ENCODE measurements at regions not wholly inside any gene's neighbourhood (a gene's known extent, or its start where the extent isn't known, plus 50 kb on each side); places are given as distances from the start of the nearest gene placed in this dataset.

DNA sequence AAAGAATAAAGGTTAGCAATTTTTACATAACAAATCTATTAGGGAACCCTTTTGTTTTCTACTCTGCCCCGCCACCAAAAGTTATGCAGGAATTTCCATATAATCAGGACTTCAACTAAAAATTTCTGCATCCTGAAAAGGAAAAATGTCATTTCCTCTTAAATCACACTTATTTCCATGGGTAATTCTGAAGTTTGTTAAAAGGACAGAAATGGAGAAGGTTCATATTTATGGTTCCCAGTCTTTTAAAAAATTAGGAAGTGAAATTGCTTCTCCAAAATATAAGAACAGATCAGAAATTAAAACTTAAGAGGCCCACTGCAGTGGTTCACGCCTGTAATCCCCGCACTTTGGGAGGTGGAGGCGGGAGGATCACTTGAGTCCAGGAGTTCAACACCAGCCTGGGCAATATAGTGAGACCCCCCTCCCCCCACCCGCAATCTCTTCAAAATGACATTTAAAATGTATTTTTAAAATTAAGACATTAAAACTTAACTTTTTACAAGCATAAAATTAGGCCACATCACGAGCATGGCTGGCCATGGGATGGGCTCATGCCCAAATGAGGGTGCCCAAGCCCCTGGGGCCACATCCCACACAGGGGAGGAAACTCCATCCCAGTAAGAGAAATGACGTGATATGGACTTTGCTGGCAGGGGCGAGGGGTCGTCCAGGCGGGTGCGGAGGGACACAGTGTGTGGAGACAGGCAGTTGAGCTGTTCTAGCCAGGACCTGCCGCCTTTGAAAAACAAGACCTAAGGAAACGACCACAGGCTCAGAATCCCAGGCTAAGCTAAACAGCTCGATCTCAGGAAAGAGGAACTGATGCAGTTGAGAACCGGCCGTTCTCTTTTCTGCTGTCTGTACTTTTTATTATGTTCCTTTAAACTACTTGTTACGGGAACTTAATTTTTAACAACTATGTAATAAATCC lies 51.3 kb upstream of the NFE2L3 start:
- Mint-ChIP-seq H3K4me3 (peak overlapping the region; percentile 54), H3K27ac (peak overlapping the region; percentile 66), H3K36me3 (peaks cover 6% of the 10 kb centered on the region), H3K4me1 (peaks cover 13% of the 10 kb centered on the region), H3K9me3 (no peaks in the 10 kb centered on the region)
- ATAC-seq, result no peak
- DNase-seq (ENCODE audit: low spot score in 2 of 2), result no peak

DNA sequence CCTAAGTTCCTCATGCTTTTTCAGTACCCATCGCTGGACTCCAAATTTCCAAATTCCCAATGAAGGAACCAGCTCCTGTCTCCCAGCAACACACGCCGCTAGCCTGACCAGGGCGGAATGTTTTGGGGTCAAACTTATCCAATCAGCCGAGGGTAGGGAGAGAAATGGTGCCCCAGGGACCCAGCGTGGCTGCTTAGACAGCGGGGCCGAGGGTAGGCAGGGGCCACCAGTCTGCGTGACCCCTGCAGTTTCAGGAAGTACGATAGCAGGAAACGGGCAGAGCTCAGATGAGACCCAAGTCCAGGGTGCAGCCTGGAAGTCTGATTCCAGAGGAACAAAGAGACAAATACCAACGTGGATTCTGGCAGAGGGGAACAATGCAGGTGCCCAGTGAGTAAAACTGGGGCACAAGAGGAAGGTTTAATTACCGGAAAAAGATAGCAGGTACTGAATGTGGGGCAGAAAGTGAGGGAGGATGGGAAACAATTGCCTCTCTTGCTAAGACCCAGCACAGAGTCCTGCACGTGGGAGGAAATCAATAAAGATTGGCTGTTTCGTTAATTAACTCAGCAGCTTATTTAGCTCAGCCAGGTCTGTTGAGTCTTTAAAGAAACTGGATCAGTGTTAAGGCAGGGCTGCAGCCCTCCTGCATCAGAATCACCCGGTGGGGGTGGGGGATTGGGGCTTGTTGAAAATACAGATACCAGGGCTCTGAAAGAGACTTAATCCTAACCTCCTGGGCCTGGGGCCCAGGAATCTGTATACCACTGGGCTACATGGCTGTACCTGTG lies 50.4 kb upstream of the NFE2L3 start:
- peaks cover 13% of the 10 kb centered on the region for H3K4me1 Mint-ChIP-seq

DNA sequence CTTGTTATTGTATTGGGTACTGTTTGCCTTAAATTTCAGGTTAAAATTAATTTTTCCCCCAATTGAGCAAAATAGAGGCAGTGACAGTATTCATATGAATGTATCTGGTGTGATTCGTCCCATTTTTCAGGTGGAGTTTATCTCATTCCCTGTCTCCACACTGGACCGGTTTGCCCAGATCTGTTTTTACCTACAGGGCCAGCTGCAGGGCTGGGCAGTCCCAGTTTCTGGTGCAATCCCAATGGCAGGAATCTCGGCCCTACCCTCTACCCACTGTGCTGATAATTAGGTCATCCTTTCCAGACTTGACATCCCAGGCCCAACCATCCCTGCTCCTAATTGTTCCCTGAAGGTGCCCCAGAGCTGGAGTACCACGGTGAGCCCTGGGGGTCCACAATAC lies 49.8 kb upstream of the NFE2L3 start:
- Mint-ChIP-seq H3K4me1 (peaks cover 13% of the 10 kb centered on the region), H3K36me3 (peaks cover 6% of the 10 kb centered on the region), H3K27ac (no peak overlapping the region), H3K4me3 (peak overlapping the region; percentile 54), H3K9me3 (no peaks in the 10 kb centered on the region)
- ATAC-seq (no peak), DNase-seq (ENCODE audit: low spot score in 2 of 2) (no peak)

More for the DNA sequence above, 50.4 kb upstream of the NFE2L3 start:
- peak overlapping the region; percentile 54 for H3K4me3 Mint-ChIP-seq
- H3K27ac Mint-ChIP-seq, result peak overlapping the region; percentile 66
- no peak for DNase-seq (ENCODE audit: low spot score in 2 of 2)
- H3K36me3 Mint-ChIP-seq, result peaks cover 6% of the 10 kb centered on the region
- ATAC-seq, result no peak
- H3K9me3 Mint-ChIP-seq, result no peaks in the 10 kb centered on the region
